IMR-90 (cell line): ENCODE measurements at regions not wholly inside any gene's neighbourhood (a gene's known extent, or its start where the extent isn't known, plus 50 kb on each side); places are given as distances from the start of the nearest gene placed in this dataset.

ENCODE experiments used
- ATAC-seq: fragments of 200-7000 bp; cut with Tn5 transposase; 2 replicates; pipeline ENCODE4 v1.9.1; 2020; ENCODE audit warnings: low read depth, mild to moderate bottlenecking, moderate library complexity
- BruUV-seq: library from RNA; stranded (reverse); fragments of 400-500 nt; replicated peaks from 2 replicates; lab custom pipeline; 2021; lab: Mats Ljungman, UMichigan
- CTCF ChIA-PET: fragments of 300-600 bp; formaldehyde crosslinking; extraction: SDS; loops from one replicate; lab custom pipeline; 2021; ENCODE audit warnings: antibody characterized with exemption; lab: Yijun Ruan, JAX
- POLR2A ChIA-PET: fragments of 300-600 bp; sonication (Branson Sonifier 250); formaldehyde crosslinking; loops from one replicate; lab custom pipeline; 2022; ENCODE audit warnings: antibody characterized with exemption; ENCODE audit not compliant: unreplicated experiment; lab: Charles Lee
- DNase-seq: peaks from one replicate; pipeline ENCODE4 v3.0.0; 2013
- H2AFZ ChIP-seq: replicated peaks from 2 replicates; pipeline ENCODE3; 2013; ENCODE audit warnings: low read length, mild to moderate bottlenecking; ENCODE audit not compliant: poor library complexity
- H2AK5ac ChIP-seq: 2 replicates; pipeline ENCODE4 v1.6.1; 2013; ENCODE audit warnings: low read depth, low read length, inconsistent platforms
- H2AK9ac ChIP-seq: replicated peaks from 2 replicates; pipeline ENCODE3; 2013; ENCODE audit warnings: mild to moderate bottlenecking, low read depth, low read length, moderate library complexity; ENCODE audit not compliant: poor library complexity
- H2BK120ac ChIP-seq: 2 replicates; pipeline ENCODE4 v1.6.1; 2013; ENCODE audit warnings: low read depth, low read length, inconsistent platforms
- H2BK15ac ChIP-seq: 3 replicates; pipeline ENCODE4 v1.6.1; 2013; ENCODE audit warnings: low read depth, low read length, inconsistent platforms
- H2BK20ac ChIP-seq: 2 replicates; pipeline ENCODE4 v1.6.1; 2013; ENCODE audit warnings: low read depth, mild to moderate bottlenecking, inconsistent platforms, low read length, moderate library complexity
- H2BK5ac ChIP-seq: 2 replicates; pipeline ENCODE4 v1.6.1; 2013; ENCODE audit warnings: mild to moderate bottlenecking, low read depth, low read length, inconsistent platforms; ENCODE audit not compliant: poor library complexity, severe bottlenecking
- H3K14ac ChIP-seq: replicated peaks from 2 replicates; pipeline ENCODE4 v1.6.1; 2013; ENCODE audit warnings: low read depth, low read length, inconsistent platforms
- H3K18ac ChIP-seq: 2 replicates; pipeline ENCODE4 v1.6.1; 2013; ENCODE audit warnings: low read depth, low read length, control low read depth
- H3K23ac ChIP-seq: 2 replicates; pipeline ENCODE4 v1.6.1; 2013; ENCODE audit warnings: low read depth, low read length, inconsistent platforms
- H3K27ac ChIP-seq: 2 replicates; pipeline ENCODE4 v1.5.1; 2013; ENCODE audit warnings: mild to moderate bottlenecking, control low read depth, low read length; ENCODE audit not compliant: insufficient read depth
- H3K27me3 ChIP-seq: 2 replicates; pipeline ENCODE4 v1.6.1; 2013; ENCODE audit warnings: low read length; ENCODE audit not compliant: control insufficient read depth, insufficient read depth
- H3K36me3 ChIP-seq: 2 replicates; pipeline ENCODE4 v1.6.1; 2013; ENCODE audit warnings: low read length, mixed read lengths; ENCODE audit not compliant: control insufficient read depth, insufficient read depth
- H3K4ac ChIP-seq: 2 replicates; pipeline ENCODE4 v1.6.1; 2013; ENCODE audit warnings: low read depth, low read length, inconsistent platforms
- H3K4me1 ChIP-seq: 2 replicates; pipeline ENCODE4 v1.6.1; 2013; ENCODE audit warnings: low read length, mixed read lengths; ENCODE audit not compliant: control insufficient read depth, insufficient read depth
- H3K4me2 ChIP-seq: 2 replicates; pipeline ENCODE4 v1.6.1; 2013; ENCODE audit warnings: low read depth, mild to moderate bottlenecking, control low read depth, low read length, moderate library complexity
- H3K4me3 ChIP-seq: 2 replicates; pipeline ENCODE4 v1.5.1; 2013; ENCODE audit warnings: low read depth, mild to moderate bottlenecking, control low read depth, low read length, moderate library complexity; ENCODE audit not compliant: insufficient read depth
- H3K56ac ChIP-seq: 2 replicates; pipeline ENCODE4 v1.6.1; 2013; ENCODE audit warnings: low read length, inconsistent platforms; ENCODE audit not compliant: insufficient read depth; ENCODE audit errors: extremely low read depth
- H3K79me1 ChIP-seq, 2 experiments: 2 replicates each; pipeline ENCODE4 v1.6.1; 2013; ENCODE audit warnings: low read length in 2 of 2, inconsistent platforms in 1 of 2, low read depth in 1 of 2
- H3K9ac ChIP-seq: 2 replicates; pipeline ENCODE4 v1.6.1; 2013; ENCODE audit warnings: low read depth, low read length, control low read depth
- H3K9me1 ChIP-seq: 2 replicates; pipeline ENCODE4 v1.6.1; 2013; ENCODE audit warnings: low read length, inconsistent platforms; ENCODE audit not compliant: insufficient read depth
- H3K9me3 ChIP-seq: 2 replicates; pipeline ENCODE4 v1.6.1; 2013; ENCODE audit warnings: low read length; ENCODE audit not compliant: control insufficient read depth, insufficient read depth
- H4K20me1 ChIP-seq: 2 replicates; pipeline ENCODE4 v1.6.1; 2013; ENCODE audit warnings: low read length, inconsistent platforms; ENCODE audit not compliant: insufficient read depth
- H4K5ac ChIP-seq: 2 replicates; pipeline ENCODE4 v1.6.1; 2013; ENCODE audit warnings: mild to moderate bottlenecking, low read depth, low read length, control low read depth
- H4K8ac ChIP-seq, 2 experiments: 2 replicates each; pipeline ENCODE4 v1.6.1; 2013; ENCODE audit warnings: low read depth in 2 of 2, low read length in 2 of 2, control low read depth in 1 of 2, inconsistent platforms in 1 of 2
- H4K91ac ChIP-seq: 2 replicates; pipeline ENCODE4 v1.6.1; 2013; ENCODE audit warnings: low read depth, low read length, inconsistent platforms; ENCODE audit not compliant: insufficient read depth
- CEBPB ChIP-seq: IDR thresholded peaks from 2 replicates; pipeline ENCODE4 v1.6.1; 2012; ENCODE audit warnings: low read depth, low read length, improper control_type of control experiment
- CTCF ChIP-seq: conservative IDR thresholded peaks from 2 replicates; pipeline ENCODE4 v1.5.1; 2012; ENCODE audit warnings: mild to moderate bottlenecking, low read depth, low read length, improper control_type of control experiment
- ELK1 ChIP-seq: fragments of 150-350 bp; IDR thresholded peaks from 2 replicates; pipeline ENCODE4 v1.6.1; 2016; ENCODE audit warnings: low read depth, mild to moderate bottlenecking, low read length, moderate library complexity, borderline replicate concordance
- NFE2L2 ChIP-seq: fragments of 150-350 bp; IDR thresholded peaks from 2 replicates; pipeline ENCODE4 v1.6.1; 2016; ENCODE audit warnings: low read depth, mild to moderate bottlenecking, low read length
- POLR2A ChIP-seq: IDR thresholded peaks from 2 replicates; pipeline ENCODE4 v1.6.1; 2012; ENCODE audit warnings: mild to moderate bottlenecking, low read depth, low read length
- RAD21 ChIP-seq: IDR thresholded peaks from 2 replicates; pipeline ENCODE4 v1.6.1; 2012; ENCODE audit warnings: low read length, improper control_type of control experiment
- RCOR1 ChIP-seq: IDR thresholded peaks from 2 replicates; pipeline ENCODE4 v1.6.1; 2012; ENCODE audit warnings: mild to moderate bottlenecking, low read length, improper control_type of control experiment; ENCODE audit not compliant: insufficient replicate concordance
- SMC3 ChIP-seq: fragments of 150-350 bp; IDR thresholded peaks from 2 replicates; pipeline ENCODE4 v1.6.1; 2016; ENCODE audit warnings: low read depth, mild to moderate bottlenecking, antibody characterized with exemption, low read length, moderate library complexity
- WGBS, 2 experiments: methylation state at CpG; one replicate each; pipeline versions ENCODE4 v1.1.5 to v1.1.7; 2013; ENCODE audit warnings: missing lambda C conversion rate in 2 of 2; ENCODE audit not compliant: insufficient read length in 1 of 2; ENCODE audit errors: extremely low coverage in 2 of 2; 5-methylcytosine and 5-hydroxymethylcytosine counted together
- dilution Hi-C: fragments of 300-500 bp; cut with HindIII; formaldehyde crosslinking; loops from one replicate; pipeline ENCODE4 v1.14.3; 2018; ENCODE audit warnings: low sequenced_read_pairs; ENCODE audit not compliant: unreplicated experiment
- in situ Hi-C: fragments of 300-500 bp; cut with MboI; formaldehyde crosslinking; loops from 3 replicates; pipeline ENCODE4 v1.14.3; 2019; ENCODE audit warnings: low sequenced_read_pairs, inconsistent platforms, mixed read lengths
- intact Hi-C: fragments of 100-400 bp; cut with micrococcal nuclease; formaldehyde crosslinking; loops from 2 replicates; pipeline ENCODE4 v1.10.0; 2022

- no peaks in the 10 kb centered on the region for H4K20me1 ChIP-seq
- ATAC-seq (no peak), DNase-seq (no peak)
- H2AFZ ChIP-seq, result no peak overlapping the region
- no peak overlapping the region for H4K5ac ChIP-seq
- dilution Hi-C loops (no loop called here), intact Hi-C loops (no loop called here), in situ Hi-C loops (no loop called here)
- no peak overlapping the region for H3K18ac ChIP-seq
- H3K14ac ChIP-seq, result no peak overlapping the region
- H2BK20ac ChIP-seq, result no peak overlapping the region
- H3K9me3 ChIP-seq, result no peaks in the 10 kb centered on the region
- H3K56ac ChIP-seq, result no peak overlapping the region
- TF ChIP-seq CEBPB, result no peak
- TF ChIP-seq CTCF, result no peak
- no peak for TF ChIP-seq RCOR1
- TF ChIP-seq SMC3, result no peak
- no peak for TF ChIP-seq ELK1
- no peak for TF ChIP-seq RAD21
- TF ChIP-seq NFE2L2, result no peak
- no peak for TF ChIP-seq POLR2A
- ChIA-PET POLR2A (no interaction called here), CTCF (no interaction called here)
- no peak overlapping the region for H3K27ac ChIP-seq
- H3K36me3 ChIP-seq, result no peaks in the 10 kb centered on the region
- no peaks in the 10 kb centered on the region for H3K4me1 ChIP-seq
- H2AK5ac ChIP-seq, result no peak overlapping the region
- no peaks in the 10 kb centered on the region for H3K79me1 ChIP-seq
- no CpG with 5 or more reads among the region's 2 CpGs for WGBS, 2 experiments
- H3K27me3 ChIP-seq, result no peaks in the 10 kb centered on the region
- H3K4ac ChIP-seq, result no peak overlapping the region
- no peak overlapping the region for H2BK120ac ChIP-seq
- no peak overlapping the region for H3K4me2 ChIP-seq
- H3K23ac ChIP-seq, result no peak overlapping the region
- no TSS peak for BruUV-seq
- H3K9me1 ChIP-seq, result no peaks in the 10 kb centered on the region
- H2BK15ac ChIP-seq, result no peak overlapping the region
- H3K9ac ChIP-seq, result no peak overlapping the region
- H2AK9ac ChIP-seq, result no peak overlapping the region
- no peak overlapping the region for H4K91ac ChIP-seq
- H4K8ac ChIP-seq, result no peak overlapping the region
- H2BK5ac ChIP-seq, result no peak overlapping the region
- H3K4me3 ChIP-seq, result no peak overlapping the region
Measured at GRCh38 chr3:90128391-90128790, 1021.0 kb downstream of the EPHA3 start.
